Activated T-cell treated with anti-CD3 and anti-CD28 coated beads for 1 hour (primary cell): ENCODE measurements at regions not wholly inside any gene's neighbourhood (a gene's known extent, or its start where the extent isn't known, plus 50 kb on each side); places are given as distances from the start of the nearest gene placed in this dataset.

Experiments used
- DNase-seq: peaks from one replicate; pipeline ENCODE4 v3.0.0-alpha.2; 2020; ENCODE audit warnings: low read depth

- no peak for DNase-seq
Measured at GRCh38 chr15:94004697-94005096, 226.7 kb upstream of the MCTP2 start.

GRCh38 chr15:94002041-94002440 lies 229.3 kb upstream of the MCTP2 start:
- no peak for DNase-seq

- no peak for DNase-seq
Measured at GRCh38 chr15:94001255-94001801, 230.0 kb upstream of the MCTP2 start.

GRCh38 chr15:94000606-94001005 lies 230.8 kb upstream of the MCTP2 start:
- no peak for DNase-seq

- DNase-seq = no peak
Measured at GRCh38 chr15:93997071-93997658, 234.2 kb upstream of the MCTP2 start.

GRCh38 chr15:93989440-93989998 lies 241.8 kb upstream of the MCTP2 start:
- DNase-seq = no peak

GRCh38 chr15:93987068-93987467 lies 244.3 kb upstream of the MCTP2 start:
- DNase-seq = peak; percentile 0

GRCh38 chr15:93986400-93986984 lies 244.9 kb upstream of the MCTP2 start:
- no peak for DNase-seq

GRCh38 chr15:93985925-93986324 lies 245.4 kb upstream of the MCTP2 start:
- no peak for DNase-seq

- no peak for DNase-seq
Measured at GRCh38 chr15:93985176-93985575, 246.2 kb upstream of the MCTP2 start.

GRCh38 chr15:93983526-93983925 lies 247.8 kb upstream of the MCTP2 start:
- no peak for DNase-seq

GRCh38 chr15:93982226-93982727 lies 249.1 kb upstream of the MCTP2 start:
- no peak for DNase-seq

- no peak for DNase-seq
Measured at GRCh38 chr15:93981706-93982105, 249.7 kb upstream of the MCTP2 start.

- DNase-seq = no peak
Measured at GRCh38 chr15:93980261-93980911, 251.0 kb upstream of the MCTP2 start.

- DNase-seq = no peak
Measured at GRCh38 chr15:93974804-93975481, 256.4 kb upstream of the MCTP2 start.

- no peak for DNase-seq
Measured at GRCh38 chr15:93973287-93973686, 258.1 kb upstream of the MCTP2 start.

GRCh38 chr15:93968773-93969172 lies 262.6 kb upstream of the MCTP2 start:
- DNase-seq = no peak

- DNase-seq = no peak
Measured at GRCh38 chr15:93965304-93965908, 266.0 kb upstream of the MCTP2 start.

- DNase-seq = no peak
Measured at GRCh38 chr15:93954985-93955571, 276.3 kb upstream of the MCTP2 start.

GRCh38 chr15:93948726-93949125 lies 282.6 kb upstream of the MCTP2 start:
- no peak for DNase-seq

GRCh38 chr15:93943586-93943985 lies 287.8 kb upstream of the MCTP2 start:
- DNase-seq = no peak
